ENCODE measurements at regions not wholly inside any gene's neighbourhood (a gene's known extent, or its start where the extent isn't known, plus 50 kb on each side); places are given as distances from the start of the nearest gene placed in this dataset.
"Not testable (repeated sequence)": the region's sequence is repeated elsewhere in the genome, so short reads cannot be mapped to it uniquely, and the experiment has no call there.

DNA sequence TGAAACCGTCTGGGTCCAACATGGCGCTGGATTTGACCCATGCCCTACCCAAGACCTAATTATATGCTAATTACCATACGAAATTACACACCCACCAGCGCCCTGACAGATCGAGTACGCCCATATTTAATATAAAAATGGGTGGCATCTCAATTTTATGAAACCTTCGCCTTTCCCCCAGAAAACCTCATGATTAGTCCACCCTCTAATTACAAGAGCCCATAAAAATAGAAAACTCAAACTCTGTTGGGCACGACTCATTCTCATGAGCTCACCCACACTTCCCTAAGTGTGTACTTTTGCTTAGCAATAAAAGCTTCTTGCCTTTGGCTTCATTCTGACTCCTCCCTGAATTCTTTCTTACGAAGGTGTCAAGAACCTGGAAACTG lies 136.4 kb downstream of the OR2B2 start:
- TF ChIP-seq, protein P1, sequence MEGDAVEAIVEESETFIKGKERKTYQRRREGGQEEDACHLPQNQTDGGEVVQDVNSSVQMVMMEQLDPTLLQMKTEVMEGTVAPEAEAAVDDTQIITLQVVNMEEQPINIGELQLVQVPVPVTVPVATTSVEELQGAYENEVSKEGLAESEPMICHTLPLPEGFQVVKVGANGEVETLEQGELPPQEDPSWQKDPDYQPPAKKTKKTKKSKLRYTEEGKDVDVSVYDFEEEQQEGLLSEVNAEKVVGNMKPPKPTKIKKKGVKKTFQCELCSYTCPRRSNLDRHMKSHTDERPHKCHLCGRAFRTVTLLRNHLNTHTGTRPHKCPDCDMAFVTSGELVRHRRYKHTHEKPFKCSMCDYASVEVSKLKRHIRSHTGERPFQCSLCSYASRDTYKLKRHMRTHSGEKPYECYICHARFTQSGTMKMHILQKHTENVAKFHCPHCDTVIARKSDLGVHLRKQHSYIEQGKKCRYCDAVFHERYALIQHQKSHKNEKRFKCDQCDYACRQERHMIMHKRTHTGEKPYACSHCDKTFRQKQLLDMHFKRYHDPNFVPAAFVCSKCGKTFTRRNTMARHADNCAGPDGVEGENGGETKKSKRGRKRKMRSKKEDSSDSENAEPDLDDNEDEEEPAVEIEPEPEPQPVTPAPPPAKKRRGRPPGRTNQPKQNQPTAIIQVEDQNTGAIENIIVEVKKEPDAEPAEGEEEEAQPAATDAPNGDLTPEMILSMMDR (IDR thresholded peaks at IDR 0.05; ENCODE audit: insufficient read depth, low read depth, low read length, missing control alignments), result no peak
- no peak overlapping the region for H3K4me3 ChIP-seq (ENCODE audit: low read depth, low read length)
- no peak for DNase-seq (ENCODE audit: low read depth)

DNA sequence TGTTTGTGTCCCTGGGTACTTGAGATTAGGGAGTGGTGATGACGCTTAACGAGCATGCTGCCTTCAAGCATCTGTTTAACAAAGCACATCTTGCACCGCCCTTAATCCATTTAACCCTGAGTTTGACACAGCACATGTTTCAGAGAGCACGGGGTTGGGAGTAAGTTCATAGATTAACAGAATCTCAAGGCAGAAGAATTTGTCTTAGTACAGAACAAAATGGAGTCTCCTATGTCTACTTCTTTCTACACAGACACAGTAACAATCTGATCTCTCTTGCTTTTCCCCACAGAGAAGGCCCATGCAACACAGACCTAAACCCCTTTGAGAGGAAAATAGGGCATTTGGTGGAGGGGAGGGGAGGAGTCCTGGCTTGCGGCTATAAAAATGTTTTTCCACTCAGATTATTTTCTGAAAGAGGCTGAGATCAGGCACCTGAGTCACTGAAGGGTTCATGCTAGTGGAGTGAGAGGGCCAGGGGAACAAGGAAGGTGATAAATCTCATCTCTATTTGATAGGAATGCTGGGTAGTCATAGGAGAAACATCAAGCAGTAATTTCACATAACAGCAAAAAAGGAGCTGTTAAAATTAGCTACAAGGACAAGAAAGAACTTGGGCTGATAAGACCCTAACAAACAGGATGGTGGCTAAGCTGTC lies 136.9 kb downstream of the OR2B2 start:
- not testable (repeated sequence) for DNase-seq (ENCODE audit: low read depth)

DNA sequence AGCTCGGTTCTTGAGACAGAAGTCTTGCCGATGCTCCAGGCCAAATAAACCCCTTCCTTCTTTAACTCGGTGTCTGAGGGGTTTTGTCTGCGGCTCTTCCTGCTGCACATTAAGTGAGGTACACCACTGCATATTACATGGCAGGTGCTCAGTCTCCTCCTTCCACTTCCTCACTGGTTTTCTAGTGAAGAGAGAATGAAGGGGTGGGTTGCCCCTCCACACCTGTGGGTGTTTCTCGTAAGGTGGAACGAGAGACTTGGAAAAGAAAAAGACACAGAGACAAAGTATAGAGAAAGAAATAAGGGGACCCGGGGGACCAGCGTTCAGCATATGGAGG lies 138.0 kb downstream of the OR2B2 start:
- not testable (repeated sequence) for DNase-seq (ENCODE audit: low read depth); H3K4me3 ChIP-seq (ENCODE audit: low read depth, low read length)

More for the DNA sequence above, 136.9 kb downstream of the OR2B2 start:
- not testable (repeated sequence) for H3K4me3 ChIP-seq (ENCODE audit: low read depth, low read length)

DNA sequence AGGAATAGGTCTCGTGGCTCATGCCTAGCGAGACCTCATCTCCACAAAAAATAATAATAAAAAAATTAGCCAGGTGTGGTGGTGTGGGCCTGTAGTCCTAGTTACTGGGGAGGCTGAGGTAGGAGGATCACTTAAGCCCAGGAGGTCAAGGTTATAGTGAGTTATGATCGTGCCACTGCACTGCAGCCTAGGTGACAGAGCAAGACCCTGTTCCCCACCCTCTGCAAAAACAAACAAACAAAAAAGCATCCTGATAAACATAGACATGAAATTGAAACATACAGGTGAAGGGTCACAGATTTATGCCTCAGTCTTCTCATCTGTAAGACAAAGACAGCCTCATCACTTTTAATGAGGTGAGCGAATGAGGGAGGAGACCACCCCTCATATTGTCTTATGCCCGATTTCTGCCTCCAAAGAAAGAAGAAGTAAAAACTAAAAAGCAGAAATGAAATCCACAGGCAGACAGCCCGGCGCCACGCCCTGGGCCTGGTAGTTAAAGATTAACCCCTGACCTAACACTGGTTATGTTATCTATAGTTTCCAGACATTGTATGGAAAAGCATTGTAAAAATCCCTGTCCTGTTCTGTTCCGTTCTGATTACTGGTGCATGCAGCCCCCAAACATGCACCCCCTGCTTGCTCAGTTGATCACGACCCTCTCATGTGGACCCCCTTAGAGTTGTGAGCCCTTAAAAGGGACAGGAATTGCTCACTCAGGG lies 138.5 kb downstream of the OR2B2 start:
- not testable (repeated sequence) for H3K4me3 ChIP-seq (ENCODE audit: low read depth, low read length); DNase-seq (ENCODE audit: low read depth)

DNA sequence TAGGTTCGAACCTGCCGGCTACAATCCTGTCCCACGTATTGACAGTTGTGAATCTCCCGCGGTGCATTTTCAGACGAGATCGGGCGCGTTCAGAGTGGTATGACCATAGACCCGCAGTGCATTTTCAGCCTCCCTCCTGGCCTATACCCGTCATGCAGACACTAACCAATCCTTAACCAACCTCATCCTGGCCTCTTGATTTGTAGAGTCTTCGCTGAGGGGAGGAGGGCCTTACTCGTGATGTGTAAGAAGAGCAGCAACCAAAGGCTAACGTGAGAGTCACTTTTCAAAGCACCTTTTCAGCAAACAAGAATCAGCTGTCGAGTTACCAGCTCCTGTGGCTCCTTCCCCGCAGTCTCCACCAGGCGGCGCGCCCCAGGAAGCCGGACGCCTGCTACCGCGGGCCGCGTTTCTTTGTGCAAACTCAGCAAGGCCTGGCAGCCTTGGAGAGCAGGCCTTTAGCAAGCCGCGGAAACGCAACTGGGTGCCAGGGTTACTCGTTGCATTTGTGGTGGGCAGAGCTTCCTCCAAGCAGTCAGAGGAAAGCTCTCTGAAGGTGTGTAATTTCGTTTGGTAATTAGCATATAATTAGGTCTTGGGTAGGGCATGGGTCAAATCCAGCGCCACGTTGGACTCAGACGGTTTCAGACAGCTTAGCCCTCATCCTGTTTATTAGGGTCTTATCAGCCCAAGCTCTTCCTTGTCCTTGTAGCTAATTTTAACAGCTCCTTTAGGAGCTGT lies 139.8 kb downstream of the OR2B2 start:
- TF ChIP-seq, protein P1 (IDR thresholded peaks at IDR 0.05; ENCODE audit: insufficient read depth, low read depth, low read length, missing control alignments), result peak; percentile 92
- H3K4me3 ChIP-seq (ENCODE audit: low read depth, low read length), result no peak overlapping the region; the same call in 1 of the 2 replicates
- peak; percentile 93 for DNase-seq (ENCODE audit: low read depth)

DNA sequence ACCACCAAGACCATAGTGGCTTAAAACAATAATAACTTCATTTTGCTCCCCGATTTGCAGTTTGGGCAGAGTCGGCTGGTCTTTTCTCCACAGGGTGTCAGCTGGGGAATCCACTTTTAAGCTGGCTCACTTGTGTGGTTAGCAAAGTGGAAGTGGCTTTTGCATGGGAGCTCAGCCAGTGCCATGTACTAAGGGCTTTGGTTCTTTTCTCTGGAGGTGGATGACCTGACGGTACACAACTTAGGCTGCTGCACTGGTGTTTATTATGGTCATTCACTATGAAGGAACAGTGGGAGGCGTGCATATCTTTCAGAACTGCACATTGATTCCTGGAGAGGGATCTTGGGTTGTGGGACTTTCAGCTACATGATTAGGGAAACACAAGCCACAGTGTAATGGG lies 141.0 kb downstream of the OR2B2 start:
- TF ChIP-seq, protein P1 (IDR thresholded peaks at IDR 0.05; ENCODE audit: insufficient read depth, low read depth, low read length, missing control alignments), result no peak
- DNase-seq (ENCODE audit: low read depth), result no peak
- H3K4me3 ChIP-seq (ENCODE audit: low read depth, low read length), result no peak overlapping the region

DNA sequence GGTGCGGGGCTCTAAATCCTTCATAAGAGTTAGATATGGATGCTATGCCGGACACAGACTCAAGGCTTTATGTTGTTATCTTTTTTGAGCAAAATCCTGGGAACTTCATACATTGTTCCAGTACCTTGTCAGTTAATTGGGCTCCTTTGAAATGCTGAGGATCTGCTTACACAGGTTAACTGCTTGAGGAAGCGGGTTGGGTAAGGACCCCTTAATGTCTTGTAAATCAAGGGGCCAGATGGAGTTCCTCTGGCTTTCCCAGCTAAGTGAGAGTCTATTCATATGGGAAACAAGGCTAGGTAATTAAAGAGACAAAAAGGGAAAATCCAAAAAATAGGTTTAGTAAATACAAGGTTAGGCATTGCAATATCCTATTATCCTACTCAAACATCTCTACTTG lies 141.5 kb downstream of the OR2B2 start:
- TF ChIP-seq, protein P1 (IDR thresholded peaks at IDR 0.05; ENCODE audit: insufficient read depth, low read depth, low read length, missing control alignments), result no peak
- no peak for DNase-seq (ENCODE audit: low read depth)
- no peak overlapping the region for H3K4me3 ChIP-seq (ENCODE audit: low read depth, low read length)

DNA sequence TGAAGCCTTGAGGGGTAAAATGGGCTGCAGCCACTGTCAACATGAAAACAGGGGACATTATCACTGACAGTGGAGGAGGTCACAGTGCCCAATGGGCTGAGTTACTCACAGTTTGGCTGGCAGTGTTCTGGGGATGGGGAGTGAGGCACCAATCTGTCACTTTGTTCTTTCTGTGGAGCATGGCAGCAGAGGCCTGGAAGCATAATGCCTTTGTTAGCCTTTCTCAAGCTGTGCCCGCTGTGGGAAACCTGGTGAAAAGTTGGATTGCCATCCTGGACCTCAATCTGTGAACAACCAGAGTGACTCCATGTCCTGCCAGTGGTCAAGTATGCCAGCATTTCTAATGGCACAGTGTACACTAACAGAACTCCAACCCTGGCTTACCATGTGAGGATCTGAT lies 143.6 kb downstream of the OR2B2 start:
- H3K4me3 ChIP-seq (ENCODE audit: low read depth, low read length), result no peak overlapping the region
- DNase-seq (ENCODE audit: low read depth), result no peak
- TF ChIP-seq, protein P1 (IDR thresholded peaks at IDR 0.05; ENCODE audit: insufficient read depth, low read depth, low read length, missing control alignments), result no peak
